ENCODE measurements at regions not wholly inside any gene's neighbourhood (a gene's known extent, or its start where the extent isn't known, plus 50 kb on each side); places are given as distances from the start of the nearest gene placed in this dataset.
"Not testable (repeated sequence)": the region's sequence is repeated elsewhere in the genome, so short reads cannot be mapped to it uniquely, and the experiment has no call there.

- no peak for DNase-seq
These were observed 186.8 kb downstream of the FRK start for GRCh38 chr6:115873901-115874300.

- DNase-seq: no peak
These were observed 190.2 kb downstream of the FRK start for GRCh38 chr6:115870464-115870863.

- no peak for DNase-seq
These were observed 194.8 kb downstream of the FRK start for GRCh38 chr6:115865914-115866313.

GRCh38 chr6:115863211-115863610 lies 197.5 kb downstream of the FRK start:
- DNase-seq: no peak

GRCh38 chr6:115861658-115862057 lies 199.0 kb downstream of the FRK start:
- not testable (repeated sequence) for DNase-seq

GRCh38 chr6:115859577-115859976 lies 201.1 kb downstream of the FRK start:
- not testable (repeated sequence) for DNase-seq

GRCh38 chr6:115854866-115855665 lies 205.6 kb downstream of the FRK start:
- DNase-seq: no peak

- DNase-seq: no peak
These were observed 213.0 kb downstream of the FRK start for GRCh38 chr6:115847671-115848070.

GRCh38 chr6:115843945-115844344 lies 216.7 kb downstream of the FRK start:
- DNase-seq: no peak

- DNase-seq: no peak
These were observed 218.4 kb downstream of the FRK start for GRCh38 chr6:115842338-115842737.

- no peak for DNase-seq
These were observed 221.0 kb downstream of the FRK start for GRCh38 chr6:115839583-115840181.

GRCh38 chr6:115838763-115839401 lies 221.8 kb downstream of the FRK start:
- no peak for DNase-seq

- no peak for DNase-seq
These were observed 222.5 kb downstream of the FRK start for GRCh38 chr6:115838216-115838615.

- DNase-seq: not testable (repeated sequence)
These were observed 224.3 kb downstream of the FRK start for GRCh38 chr6:115836374-115836773.

- no peak for DNase-seq
These were observed 225.4 kb downstream of the FRK start for GRCh38 chr6:115835314-115835713.

- not testable (repeated sequence) for DNase-seq
These were observed 226.1 kb downstream of the FRK start for GRCh38 chr6:115834542-115834941.

- no peak for DNase-seq
These were observed 227.9 kb downstream of the FRK start for GRCh38 chr6:115832786-115833185.

GRCh38 chr6:115832186-115832585 lies 228.5 kb downstream of the FRK start:
- DNase-seq: no peak

- no peak for DNase-seq
These were observed 229.8 kb downstream of the FRK start for GRCh38 chr6:115830895-115831294.

- no peak for DNase-seq
These were observed 238.9 kb downstream of the FRK start for GRCh38 chr6:115821798-115822197.

GRCh38 chr6:115819506-115819905 lies 241.2 kb downstream of the FRK start:
- DNase-seq: no peak

- DNase-seq: no peak
These were observed 243.5 kb downstream of the FRK start for GRCh38 chr6:115817161-115817560.

- no peak for DNase-seq
These were observed 245.8 kb downstream of the FRK start for GRCh38 chr6:115814907-115815306.

- DNase-seq: no peak
These were observed 249.2 kb downstream of the FRK start for GRCh38 chr6:115811541-115811940.
